ENCODE measurements at regions not wholly inside any gene's neighbourhood (a gene's known extent, or its start where the extent isn't known, plus 50 kb on each side); places are given as distances from the start of the nearest gene placed in this dataset.

GRCh38 chr5:73228052-73228451, 55.1 kb downstream of the TMEM174 start:
- no peak for DNase-seq (ENCODE audit: low read depth in 2 of 2)

All from stimulated activated CD8-positive, alpha-beta memory T cell treated with anti-CD3 and anti-CD28 coated beads, Interleukin-15, amount 100 ng/mL, for 48 hours (primary cell).